ENCODE measurements at regions not wholly inside any gene's neighbourhood (a gene's known extent, or its start where the extent isn't known, plus 50 kb on each side); places are given as distances from the start of the nearest gene placed in this dataset.

- TF ChIP-seq POLR2AphosphoS5 (IDR thresholded peaks at IDR 0.05; ENCODE audit: low read depth, low read length): no peak
- no peak for TF ChIP-seq POLR2A (IDR thresholded peaks at IDR 0.05; ENCODE audit: low read depth, low read length)
- TF ChIP-seq TAF1 (IDR thresholded peaks at IDR 0.05; ENCODE audit: borderline replicate concordance, low read depth, low read length): no peak
Measured at GRCh38 chr1:29832936-29833335, 596.6 kb downstream of the PTPRU start.
